Retinal pigment epithelial cell (primary cell): ENCODE measurements at regions not wholly inside any gene's neighbourhood (a gene's known extent, or its start where the extent isn't known, plus 50 kb on each side); places are given as distances from the start of the nearest gene placed in this dataset.
"Not testable (repeated sequence)": the region's sequence is repeated elsewhere in the genome, so short reads cannot be mapped to it uniquely, and the experiment has no call there.

ENCODE experiments used
- DNase-seq: peaks from one replicate; pipeline ENCODE4 v3.0.0-alpha.2; 2010; ENCODE audit warnings: low read depth
- H3K4me3 ChIP-seq: 2 replicates; pipeline ENCODE4 v1.5.1; 2011; ENCODE audit warnings: mild to moderate bottlenecking, low read length, control low read depth, moderate library complexity
- TF ChIP-seq, protein P1 (sequence below): conservative IDR thresholded peaks from 2 replicates; pipeline ENCODE4 v1.5.1; 2011; ENCODE audit warnings: low read depth, low read length, control low read depth, inconsistent platforms

DNA sequence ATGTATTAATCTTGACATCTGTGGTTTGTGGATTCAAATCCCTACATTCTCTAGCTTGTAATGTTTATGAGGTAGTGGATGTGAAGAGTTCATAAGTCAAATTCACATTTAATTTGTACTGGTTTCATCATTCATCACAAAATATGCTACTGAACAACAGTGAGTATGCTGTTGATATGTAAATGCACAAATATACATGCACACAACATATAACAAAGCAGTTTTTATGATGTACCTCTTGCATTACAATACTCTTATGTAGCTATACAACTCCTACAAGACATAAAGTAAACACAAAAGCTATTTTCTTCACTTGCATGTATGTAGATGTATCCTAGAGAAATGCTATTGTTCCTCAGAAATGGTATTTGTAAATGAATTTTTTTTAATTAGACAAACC, 111.0 kb upstream of the ANTXRL start:
- DNase-seq, result no peak
- H3K4me3 ChIP-seq, result no peak overlapping the region
- TF ChIP-seq, protein P1, sequence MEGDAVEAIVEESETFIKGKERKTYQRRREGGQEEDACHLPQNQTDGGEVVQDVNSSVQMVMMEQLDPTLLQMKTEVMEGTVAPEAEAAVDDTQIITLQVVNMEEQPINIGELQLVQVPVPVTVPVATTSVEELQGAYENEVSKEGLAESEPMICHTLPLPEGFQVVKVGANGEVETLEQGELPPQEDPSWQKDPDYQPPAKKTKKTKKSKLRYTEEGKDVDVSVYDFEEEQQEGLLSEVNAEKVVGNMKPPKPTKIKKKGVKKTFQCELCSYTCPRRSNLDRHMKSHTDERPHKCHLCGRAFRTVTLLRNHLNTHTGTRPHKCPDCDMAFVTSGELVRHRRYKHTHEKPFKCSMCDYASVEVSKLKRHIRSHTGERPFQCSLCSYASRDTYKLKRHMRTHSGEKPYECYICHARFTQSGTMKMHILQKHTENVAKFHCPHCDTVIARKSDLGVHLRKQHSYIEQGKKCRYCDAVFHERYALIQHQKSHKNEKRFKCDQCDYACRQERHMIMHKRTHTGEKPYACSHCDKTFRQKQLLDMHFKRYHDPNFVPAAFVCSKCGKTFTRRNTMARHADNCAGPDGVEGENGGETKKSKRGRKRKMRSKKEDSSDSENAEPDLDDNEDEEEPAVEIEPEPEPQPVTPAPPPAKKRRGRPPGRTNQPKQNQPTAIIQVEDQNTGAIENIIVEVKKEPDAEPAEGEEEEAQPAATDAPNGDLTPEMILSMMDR, result no peak

DNA sequence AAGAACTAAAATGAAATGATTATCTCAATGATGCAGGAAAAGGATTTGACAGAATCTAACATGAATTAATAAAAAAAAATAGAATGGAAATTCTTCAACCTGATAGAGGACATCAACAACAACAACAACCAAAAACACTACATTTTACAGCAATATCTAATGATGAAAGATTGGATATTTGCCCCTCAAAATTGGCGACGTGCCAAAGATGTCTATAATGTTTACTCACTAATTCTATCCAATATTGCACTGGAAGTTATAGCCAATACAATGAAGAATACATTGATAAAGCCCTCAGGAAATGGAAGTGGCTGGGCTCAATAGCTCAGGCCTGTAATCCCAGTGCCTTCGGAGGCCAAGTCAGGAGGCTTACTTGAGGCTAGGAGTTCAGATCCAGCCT, 99.4 kb upstream of the ANTXRL start:
- not testable (repeated sequence) for DNase-seq, H3K4me3 ChIP-seq

GRCh38 chr10:46197050-46197449, 89.7 kb upstream of the ANTXRL start:
- H3K4me3 ChIP-seq, result no peak overlapping the region
- no peak for DNase-seq
- TF ChIP-seq, protein P1, result no peak

GRCh38 chr10:46198516-46198915, 88.3 kb upstream of the ANTXRL start:
- H3K4me3 ChIP-seq, result no peak overlapping the region
- TF ChIP-seq, protein P1, result no peak
- DNase-seq, result no peak

DNA sequence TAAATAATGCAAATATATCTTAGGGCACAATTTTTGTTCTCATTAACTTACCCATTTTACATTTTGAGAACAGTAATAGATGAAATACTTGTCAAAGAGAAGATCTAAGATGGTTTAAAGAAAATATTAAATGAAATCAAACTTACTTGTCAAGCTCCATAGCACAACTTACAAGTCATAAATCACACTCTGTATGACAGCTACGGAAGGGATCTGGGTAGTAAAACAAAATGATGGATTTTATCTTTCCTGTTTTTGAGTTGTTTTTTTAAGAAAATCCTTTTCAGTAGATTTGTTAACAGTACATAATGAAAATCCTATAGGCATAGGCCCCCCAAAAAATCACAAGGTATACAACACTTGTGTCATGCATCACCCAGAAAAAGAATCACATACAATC, 84.4 kb upstream of the ANTXRL start:
- DNase-seq, result not testable (repeated sequence)

DNA sequence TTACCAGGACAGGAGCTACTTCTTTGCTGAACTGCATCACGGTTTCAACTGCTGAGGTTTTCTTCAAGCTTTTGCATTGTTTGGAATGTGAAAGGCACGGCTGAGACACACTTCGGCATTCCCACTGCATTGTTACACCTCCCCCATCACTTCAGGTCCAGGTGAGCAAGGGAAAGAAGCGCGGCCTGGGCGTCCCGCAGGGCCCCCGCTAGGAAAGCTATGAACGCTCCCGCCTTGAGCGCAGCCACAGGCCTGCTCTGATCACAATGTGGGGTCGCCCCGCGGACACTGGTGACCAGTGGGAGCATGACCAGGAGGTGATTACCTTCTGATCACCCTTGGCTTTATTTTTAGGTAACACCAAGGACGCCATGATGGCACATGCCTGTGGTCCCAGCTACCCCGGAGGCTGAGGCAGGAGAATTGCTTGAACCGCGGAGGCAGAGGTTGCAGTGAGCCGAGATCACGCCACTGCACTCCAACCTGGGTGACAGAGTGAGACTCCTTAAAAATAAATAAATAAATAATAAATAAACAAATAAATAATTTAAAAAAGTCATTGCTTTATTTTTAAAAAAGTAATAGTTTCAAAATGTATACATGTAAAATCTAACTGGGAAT, 82.2 kb upstream of the ANTXRL start:
- H3K4me3 ChIP-seq, DNase-seq: not testable (repeated sequence)

More for the DNA sequence above, 84.4 kb upstream of the ANTXRL start:
- not testable (repeated sequence) for H3K4me3 ChIP-seq

DNA sequence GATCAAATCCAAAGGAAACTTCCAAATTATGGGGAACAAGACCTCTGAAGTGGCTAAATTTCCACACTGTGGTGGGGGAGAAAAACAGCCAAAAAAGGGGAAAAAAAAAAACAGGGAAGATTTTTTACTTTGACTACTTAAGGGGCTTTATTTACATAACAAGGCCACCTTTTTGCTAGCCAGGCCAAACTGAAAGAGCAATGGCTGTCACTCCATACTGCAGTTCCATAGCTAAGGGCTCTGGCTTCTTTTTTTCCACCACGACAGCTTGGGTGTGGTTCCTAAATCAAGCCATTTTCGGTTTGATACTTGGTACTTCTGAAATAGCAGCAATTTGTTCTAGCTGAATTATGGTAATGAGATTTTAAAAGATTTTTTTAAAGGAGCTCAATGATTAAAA, 76.4 kb upstream of the ANTXRL start:
- DNase-seq, H3K4me3 ChIP-seq: not testable (repeated sequence)

DNA sequence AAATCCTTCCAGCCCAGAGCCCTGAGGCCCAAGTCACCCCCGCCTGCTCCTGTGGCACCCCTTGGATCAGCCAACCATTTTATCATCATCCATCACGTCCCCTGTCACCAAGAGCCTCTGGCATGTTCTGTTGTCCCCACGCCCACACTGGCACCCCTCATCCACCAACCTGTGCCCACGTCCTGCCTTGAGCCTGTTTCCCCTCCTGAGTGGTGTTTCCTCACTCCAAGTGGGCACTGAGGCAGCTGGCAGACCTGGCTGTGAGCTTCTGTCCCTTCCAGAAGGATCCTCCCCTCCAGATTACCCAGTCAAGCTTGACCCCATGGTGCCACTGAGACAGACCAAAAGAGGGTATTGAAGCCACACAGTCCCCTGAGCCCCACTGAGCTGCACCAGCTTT, 71.4 kb upstream of the ANTXRL start:
- no peak for DNase-seq
- TF ChIP-seq, protein P1, result no peak
- no peak overlapping the region for H3K4me3 ChIP-seq

GRCh38 chr10:46216003-46216634, 70.7 kb upstream of the ANTXRL start:
- TF ChIP-seq, protein P1, result no peak
- H3K4me3 ChIP-seq, result no peak overlapping the region
- no peak for DNase-seq
